HG03175 (cell line): ENCODE measurements at regions not wholly inside any gene's neighbourhood (a gene's known extent, or its start where the extent isn't known, plus 50 kb on each side); places are given as distances from the start of the nearest gene placed in this dataset.

ENCODE experiments used
- ATAC-seq: cut with Tn5 transposase; IDR thresholded peaks from one replicate; pipeline ENCODE4 v1.9.1; 2021; ENCODE audit warnings: mild to moderate bottlenecking, moderate library complexity; ENCODE audit not compliant: unreplicated experiment

DNA sequence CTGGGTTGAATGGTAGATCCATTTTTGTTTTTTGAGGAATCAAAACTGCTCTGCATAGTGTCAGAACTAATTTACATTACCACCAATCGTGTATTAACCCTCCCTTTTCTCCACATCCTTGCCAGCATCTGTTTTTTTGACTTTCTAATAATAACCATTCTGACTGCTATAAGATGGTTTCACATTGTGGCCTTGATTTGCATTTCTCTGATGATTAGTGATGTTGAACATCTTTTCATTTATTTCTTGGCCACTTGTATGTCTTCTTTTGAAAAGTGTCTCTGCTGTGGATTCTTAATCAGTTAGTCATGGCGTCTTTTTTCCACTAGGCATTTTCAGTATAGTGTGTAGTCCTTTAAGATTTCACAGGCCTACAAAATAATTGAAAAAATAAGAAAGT, 2144.3 kb upstream of the C9orf72 start:
- peak; percentile 66 for ATAC-seq

DNA sequence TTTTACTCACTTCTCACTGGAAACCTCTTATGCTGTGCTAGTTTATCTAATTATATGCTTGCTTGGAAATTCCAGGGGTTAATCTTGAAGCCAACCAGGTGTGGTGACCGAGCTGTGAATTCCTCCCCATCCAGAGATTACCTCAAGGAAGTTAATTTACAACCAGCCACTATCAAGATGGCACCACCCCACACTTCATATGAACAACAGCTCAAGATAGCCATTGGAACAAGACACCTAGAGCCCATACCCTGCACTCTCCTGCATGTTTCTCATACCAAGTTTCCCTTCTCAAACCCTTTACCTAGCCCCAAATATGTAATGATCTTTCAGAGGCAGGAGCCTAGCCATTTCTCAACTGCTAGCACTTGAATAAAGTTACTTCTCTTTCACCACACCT, 2156.9 kb upstream of the C9orf72 start:
- ATAC-seq = no peak

DNA sequence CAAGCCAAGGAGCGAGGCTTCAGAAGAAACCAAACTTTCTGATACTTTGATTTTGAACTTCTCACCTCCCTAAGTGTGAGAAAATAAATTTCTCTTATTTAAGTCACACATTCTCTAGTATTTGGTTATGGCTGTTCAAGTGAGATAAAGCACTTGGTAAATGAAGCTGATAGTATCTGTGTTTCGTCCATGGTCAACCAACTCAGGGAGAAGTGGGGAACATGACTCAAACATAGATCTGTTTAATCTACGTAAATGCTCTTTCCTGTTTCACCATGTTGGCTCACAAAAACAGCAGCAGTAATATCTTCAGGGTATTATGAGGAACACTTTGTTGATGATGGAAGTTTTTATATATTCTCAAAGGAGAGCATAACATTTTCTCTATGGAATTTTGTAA, 2167.2 kb upstream of the C9orf72 start:
- ATAC-seq = no peak

DNA sequence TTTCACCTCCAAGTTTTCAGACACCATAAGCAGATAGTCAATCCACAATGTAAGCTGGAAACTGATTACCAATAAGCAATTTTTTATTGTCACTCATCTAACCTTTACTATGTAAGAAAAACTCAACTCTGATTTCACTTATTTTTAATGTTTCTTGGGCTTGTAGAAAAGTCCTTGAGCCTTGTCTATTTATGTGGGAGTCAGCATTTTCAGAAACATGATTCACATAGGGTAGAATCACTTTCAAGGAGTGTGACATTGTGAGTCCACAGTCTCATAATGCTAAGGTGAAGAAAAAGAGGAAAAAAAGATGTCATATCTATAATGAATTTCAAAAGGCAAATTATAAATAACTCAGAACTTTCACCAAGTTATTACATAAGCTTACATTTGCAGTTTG, 2167.9 kb upstream of the C9orf72 start:
- ATAC-seq = no peak

DNA sequence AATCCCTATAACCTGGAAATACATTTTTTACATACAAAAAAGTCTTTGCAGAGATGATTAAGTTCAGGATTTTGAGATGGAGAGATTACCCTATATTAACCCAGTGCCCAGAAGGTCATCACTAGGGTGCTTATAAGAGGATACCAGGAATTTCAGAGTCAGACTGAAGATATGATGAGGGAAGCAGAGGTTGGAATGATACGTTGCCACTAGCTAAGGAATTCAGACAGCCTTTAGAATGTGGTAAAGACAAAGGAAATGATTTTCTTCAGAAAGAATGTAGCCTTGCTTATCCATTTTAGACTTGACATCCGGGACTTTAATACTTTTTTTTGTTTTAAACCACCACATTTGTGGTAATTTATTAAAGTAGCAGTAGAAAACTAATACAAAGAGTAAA, 2176.8 kb upstream of the C9orf72 start:
- ATAC-seq = no peak

DNA sequence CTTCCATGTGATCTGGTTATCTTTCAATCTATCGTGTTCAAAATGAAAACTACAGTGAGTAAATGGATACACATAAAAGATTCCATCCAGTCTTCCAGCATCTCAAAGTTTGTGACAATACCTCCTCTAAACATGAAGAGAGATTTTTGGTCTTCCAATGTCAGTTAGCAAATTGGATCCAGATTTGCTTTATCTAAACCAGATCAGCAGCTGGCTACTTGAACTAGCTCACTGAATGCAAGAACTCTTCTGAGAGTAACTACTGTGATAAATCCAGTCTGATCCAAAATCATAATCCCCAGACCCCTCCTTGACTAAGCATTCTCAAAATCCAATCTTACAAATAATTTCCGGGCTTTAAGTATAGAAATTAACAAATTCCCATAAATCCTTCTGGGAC, 2177.9 kb upstream of the C9orf72 start:
- no peak for ATAC-seq

DNA sequence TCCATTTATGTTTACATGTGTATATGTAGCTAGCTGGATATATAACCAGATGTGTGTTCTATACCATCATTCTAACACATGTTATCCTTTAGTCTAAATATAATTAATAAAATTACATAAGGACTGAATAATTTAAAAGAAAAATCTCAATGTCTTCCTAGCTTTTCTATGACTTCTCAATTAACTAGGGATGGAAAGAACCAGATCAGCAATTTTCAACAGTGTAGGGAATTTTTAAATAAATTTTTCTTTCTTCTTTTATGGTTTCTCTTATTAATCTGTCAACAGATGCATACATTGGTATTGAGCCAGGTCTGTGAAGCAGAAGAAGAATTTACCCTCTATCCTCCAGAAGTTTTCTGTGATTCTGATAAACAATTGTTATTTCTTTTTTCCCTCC, 2180.4 kb upstream of the C9orf72 start:
- no peak for ATAC-seq

DNA sequence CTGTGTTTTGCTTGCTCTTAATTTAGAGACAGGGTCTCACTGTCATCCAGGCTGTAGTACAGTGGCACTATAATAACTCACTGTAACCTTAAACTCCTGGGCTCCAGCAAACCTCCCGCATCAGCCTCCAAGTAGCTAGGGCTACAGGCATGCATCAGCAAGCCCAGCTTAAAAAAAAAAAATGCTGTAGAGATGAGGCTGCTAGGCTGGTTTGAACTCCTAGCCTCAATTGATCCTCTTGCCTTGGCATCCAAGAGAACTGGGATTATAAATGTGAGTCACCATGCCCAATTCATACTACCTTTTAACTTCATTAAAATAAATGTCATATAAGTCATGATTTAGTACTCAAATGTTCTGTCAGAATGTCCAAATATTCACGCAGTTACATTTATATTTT, 2195.7 kb upstream of the C9orf72 start:
- ATAC-seq = no peak

DNA sequence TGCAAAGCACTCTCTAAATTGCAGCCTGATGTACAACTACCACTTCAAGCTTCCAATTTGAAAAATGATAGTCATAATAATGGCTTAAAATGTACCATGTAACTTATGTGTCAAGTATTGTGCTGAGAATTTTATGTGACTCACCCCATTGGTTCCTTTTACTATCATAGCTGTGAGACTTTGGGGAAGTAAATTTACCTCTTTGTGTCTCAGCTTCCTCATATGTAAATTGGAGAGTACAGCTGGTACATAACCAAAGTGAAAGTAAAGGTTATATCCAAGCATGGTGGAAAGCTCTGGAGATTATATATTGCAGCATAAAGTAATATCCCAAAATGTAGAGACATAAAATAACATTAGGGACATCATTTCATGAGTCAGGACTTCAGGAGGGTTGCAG, 2200.4 kb upstream of the C9orf72 start:
- ATAC-seq = no peak

DNA sequence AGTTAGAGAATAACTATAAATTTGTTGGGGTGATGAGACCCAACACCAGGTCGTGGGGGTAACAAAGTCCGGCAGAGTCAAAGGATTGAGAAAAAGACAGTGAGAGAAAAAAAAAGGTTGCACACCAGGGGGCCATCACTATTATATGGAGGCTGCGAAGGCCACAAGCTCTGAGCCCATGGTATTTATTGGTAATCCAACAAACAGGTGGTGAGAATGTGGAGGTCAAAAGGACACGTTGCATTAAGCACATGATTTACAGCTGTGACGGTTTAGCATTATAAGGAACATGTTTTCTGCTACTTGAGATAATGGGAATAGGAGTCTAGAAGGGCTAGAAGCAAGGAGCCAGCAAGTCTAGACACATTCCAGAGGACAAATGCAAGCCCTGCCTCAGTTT, 2202.2 kb upstream of the C9orf72 start:
- no peak for ATAC-seq

DNA sequence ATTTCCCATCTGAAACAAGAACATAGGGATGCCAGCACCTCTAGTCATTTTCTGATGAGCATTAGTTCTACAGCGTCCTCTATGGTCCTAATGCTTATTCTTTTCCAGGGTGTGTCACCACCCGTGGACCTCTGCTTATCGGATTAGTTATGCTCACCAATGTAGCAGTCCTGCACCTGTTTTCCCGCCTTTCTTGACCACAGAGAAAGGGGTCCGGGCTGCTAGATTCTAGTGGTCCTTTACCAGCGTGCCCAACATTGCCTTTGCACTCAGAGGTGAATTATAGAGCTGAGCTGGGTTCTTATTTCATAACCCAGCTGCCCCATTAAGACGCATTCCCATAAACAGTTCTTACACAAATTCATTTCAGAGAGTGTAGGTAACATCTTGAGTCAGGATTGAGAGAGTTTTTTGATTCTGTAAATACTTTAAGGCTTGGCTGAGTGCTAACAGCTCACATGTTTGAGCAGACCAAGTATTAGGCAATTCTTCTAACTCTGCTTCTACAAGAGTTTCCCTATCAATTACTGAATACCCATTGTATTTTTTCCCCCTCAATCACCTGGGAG, 2205.1 kb upstream of the C9orf72 start:
- no peak for ATAC-seq

DNA sequence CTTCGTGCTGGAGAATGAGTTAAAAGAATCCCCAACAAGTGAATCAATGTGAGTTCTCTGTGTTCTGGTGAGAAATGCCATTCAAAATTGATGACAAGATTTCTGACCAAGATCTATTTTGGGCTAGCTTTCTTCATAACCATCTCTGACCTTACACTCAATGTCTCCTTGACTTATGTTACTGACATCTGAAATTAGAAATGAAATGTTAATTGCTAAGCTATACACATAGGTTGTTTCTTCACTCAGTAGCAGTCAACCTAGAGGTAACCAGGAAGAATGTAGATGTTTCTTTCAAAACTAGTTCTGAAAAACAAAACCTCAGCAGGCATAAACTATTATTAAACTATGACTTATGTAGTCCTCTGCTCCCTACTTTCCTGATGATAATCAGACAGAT, 2220.7 kb upstream of the C9orf72 start:
- peak; percentile 40 for ATAC-seq

DNA sequence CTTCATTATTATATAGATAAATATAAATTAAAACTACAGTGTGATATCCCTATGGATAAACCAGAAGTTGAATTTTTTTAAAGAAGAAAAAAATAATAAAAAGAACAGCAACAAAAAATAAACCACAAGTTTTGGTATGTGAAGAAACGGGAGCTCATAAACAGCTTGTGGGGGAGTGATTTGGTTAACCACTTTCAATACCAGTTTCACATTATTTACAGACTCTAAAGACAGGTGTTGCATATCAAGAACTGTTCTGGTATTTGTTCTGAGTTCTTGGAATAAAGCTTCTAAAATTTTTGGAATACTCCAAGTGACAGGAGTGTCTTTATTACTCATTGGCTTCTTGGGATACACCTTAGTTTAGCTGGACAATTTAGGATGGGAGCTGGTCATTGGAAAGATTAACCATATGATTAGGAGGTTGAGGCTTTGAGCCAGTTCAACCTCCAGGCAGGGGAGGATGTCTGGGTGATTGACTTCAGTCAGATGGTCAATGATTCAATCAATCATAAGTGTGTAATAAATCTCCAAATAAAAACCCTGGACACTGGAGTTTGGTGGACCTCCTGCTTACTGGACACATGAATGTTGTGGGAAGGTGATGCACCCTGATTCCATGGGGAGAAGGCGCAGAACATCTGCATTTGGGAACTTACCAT, 2223.1 kb upstream of the C9orf72 start:
- ATAC-seq = peak; percentile 90

DNA sequence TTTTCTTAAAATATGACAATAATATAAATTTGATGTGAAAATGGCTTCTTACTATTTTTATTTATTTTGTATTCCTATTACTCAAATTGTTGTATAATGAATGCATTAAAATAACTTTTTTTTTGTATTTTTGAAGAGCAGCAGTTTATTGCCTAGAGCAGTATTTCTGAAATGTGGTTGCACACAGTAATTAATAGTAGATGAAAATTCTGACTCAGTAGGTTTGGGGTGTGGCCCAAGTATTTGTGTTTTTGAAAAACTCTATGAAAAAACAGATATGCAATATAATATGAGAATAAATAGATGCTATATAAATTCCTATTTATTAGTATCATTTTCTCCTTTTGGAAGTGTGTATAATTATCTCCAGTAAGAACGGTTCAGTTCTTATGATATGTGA, 2225.3 kb upstream of the C9orf72 start:
- no peak for ATAC-seq

DNA sequence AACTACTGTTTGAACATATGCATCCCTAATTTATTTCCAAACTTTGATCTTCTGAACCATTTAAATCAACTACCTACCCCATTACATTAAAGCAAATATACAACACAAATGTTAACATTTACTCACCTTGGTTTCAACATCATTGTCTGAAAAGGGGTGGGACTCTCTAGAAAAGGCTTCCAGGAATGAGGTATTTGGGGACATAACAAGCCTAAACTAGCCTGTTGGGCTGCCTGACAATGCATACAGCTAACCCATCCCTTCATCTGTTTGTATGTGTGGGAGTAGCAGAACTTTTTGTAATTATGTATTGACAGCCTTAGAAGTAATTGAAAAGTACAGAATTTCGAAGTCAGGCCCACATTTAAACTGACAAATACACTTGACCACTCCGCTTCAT, 2225.9 kb upstream of the C9orf72 start:
- no peak for ATAC-seq

DNA sequence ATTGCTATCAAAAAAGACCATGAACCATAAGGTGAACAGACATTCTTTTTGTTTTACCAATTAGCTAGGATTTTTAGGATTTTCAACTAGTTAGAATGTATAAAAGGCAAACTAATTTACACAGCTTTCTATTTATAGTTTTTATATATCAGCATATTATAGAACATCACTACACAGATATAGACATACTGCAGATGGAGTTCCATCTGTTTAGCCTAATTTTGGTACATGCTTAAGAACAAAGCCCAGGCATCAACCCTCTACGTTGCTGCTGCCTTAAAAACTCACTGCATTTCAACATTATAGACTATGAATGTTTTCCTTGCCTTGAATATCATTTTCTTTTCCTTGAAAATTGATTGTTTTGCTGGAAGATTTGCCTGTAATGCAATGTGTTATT, 2227.5 kb upstream of the C9orf72 start:
- ATAC-seq = no peak

DNA sequence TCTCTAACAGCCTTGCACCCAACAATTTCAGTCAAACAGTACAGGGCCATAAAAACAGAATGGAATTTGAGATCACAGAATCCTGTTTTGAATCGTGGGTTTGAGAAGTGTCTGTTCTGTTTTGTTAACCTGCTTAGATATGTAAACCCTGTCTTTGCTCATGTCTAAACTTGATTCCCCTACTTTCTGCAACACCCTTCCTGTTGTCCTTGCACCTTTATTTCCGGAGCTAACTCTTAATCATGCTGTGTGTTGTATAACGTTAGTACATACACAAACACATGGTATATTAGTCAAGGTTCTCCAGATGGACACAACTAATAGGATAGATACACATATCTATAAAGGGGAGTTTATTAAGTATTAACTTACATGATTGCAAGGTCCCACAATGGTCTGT, 2229.2 kb upstream of the C9orf72 start:
- no peak for ATAC-seq

DNA sequence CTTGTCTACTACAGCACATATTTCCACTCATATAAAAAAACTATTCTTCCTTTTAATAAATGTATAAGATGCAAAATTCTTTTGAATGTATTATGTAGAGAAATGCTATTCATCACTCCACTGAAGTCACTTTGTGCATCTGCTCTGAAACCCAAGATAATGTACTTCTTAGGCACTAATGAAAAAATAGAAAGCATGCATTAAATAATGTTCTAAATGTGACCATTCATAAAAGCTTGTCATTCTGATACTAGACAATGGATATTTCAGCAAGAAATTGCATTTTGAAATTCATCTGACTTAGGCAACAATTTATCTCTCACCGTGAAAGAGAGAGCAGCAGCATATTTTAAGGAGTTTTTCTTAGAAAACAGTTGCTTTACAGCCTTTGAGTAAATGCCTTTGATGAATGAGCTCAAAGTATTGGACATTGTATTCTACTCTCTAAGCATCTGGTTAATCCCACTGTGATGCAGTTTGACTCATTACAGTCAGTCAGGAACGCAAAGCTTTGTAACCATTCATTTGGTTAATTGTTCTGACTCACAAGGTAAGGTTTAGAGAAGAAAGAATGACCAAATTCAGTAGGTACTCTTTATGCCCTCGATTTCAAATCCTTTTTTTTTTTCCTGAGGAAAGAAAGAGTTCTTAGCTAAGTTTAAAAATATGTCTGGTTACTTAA, 2233.8 kb upstream of the C9orf72 start:
- no peak for ATAC-seq

DNA sequence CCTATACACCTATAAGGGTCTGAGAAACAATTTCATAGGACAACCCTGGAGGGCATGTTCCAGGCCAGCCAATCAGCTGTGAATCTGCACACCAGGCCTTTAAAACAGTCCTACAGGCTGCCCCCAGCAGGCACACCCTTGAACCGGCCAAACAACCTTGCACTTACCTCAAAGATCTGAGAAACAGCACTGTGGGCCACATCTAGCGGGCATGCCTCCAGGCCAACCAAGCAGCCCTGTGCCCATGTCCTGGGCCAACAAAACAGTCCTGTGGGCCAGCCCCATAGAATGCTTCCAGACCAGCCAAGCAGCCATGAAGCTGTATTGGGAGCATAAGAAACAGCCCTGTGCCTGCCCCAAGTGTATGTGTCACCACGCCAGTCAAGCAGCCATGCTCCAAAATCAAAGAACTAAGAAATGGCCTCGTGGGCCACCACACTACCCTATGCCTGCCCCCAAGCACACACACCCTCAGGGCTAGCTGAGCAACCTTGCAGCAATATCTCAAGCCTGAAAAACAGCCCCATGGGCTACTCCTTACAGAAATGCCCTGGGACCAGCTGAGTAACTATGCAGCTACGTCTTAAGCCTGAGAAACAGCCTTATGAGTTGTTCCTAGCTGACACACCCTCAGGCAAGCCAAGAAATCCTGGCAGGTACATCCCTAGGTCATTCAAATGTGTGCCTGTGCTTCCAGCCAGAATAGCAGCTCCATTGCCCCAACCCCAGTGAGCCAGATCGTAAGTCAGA, 2243.8 kb upstream of the C9orf72 start:
- ATAC-seq = no peak

DNA sequence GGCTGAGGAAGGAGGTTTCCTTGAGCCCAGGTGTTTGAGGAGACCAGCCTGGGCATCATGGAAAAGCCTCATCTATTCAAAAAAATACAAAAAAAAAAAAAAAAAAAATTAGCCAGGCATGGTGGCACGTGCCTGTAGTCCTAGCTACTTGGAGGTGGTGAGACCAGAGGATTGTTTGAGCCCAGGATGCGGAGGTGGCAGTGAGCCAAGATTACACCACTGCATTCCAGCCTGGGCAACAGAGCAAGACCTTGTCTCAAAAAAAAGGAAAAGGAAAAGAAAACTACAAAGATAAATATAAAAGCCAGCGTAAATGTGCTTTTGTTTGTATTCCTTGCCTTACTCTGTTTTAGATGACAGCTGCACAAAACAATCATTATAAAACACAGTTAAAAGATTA, 2249.2 kb upstream of the C9orf72 start:
- ATAC-seq = no peak

DNA sequence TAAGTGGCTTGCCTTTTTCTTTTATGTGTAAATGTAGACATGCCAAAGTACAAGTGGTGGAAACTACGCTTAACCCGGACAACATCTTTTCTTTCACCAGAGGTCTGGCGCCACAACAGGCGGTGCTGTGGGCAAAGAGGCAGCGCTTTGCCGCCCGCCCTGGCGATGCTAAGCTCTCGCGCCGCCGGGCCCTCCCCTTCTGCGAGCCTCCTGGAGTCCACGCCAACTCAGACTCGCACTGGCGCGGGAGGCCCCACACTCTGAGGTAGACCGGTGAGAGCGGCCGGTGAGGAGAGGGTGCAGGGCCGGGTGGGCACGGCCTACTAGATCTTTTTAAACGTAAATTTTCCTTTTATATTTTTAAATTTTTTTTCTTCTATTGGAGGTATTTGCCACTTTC, 2253.1 kb upstream of the C9orf72 start:
- no peak for ATAC-seq

DNA sequence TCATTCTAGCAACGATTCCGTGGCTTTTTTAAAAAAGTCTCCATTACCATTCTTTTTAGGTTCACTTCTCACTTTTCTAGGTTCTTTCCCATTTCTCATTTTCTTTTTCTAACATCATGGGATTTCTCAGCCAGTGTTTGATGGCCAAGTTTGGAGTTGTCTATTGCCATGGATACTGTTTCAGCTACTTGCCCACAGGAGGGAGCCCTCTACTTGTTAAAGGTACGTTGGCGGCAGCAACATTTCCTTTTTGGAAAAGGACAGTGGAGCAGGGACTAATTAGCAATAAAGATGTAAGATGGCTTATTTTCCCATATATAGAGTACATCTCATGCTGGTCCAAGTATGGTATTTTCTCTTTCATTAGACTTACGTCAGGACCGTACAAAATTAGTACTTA, 2257.5 kb upstream of the C9orf72 start:
- no peak for ATAC-seq
